Mesodermal cell (in vitro differentiated cells): ENCODE measurements at regions not wholly inside any gene's neighbourhood (a gene's known extent, or its start where the extent isn't known, plus 50 kb on each side); places are given as distances from the start of the nearest gene placed in this dataset.

Source experiments
- H3K27ac ChIP-seq: 2 replicates; pipeline ENCODE4 v1.7.0; 2013; ENCODE audit warnings: mild to moderate bottlenecking, low read depth, low read length, moderate library complexity; ENCODE audit not compliant: severe bottlenecking
- H3K36me3 ChIP-seq: 2 replicates; pipeline ENCODE4 v1.7.1; 2013; ENCODE audit warnings: mild to moderate bottlenecking, low read length, moderate library complexity; ENCODE audit not compliant: control insufficient read depth, insufficient read depth
- H3K4me1 ChIP-seq: one replicate; pipeline ENCODE4 v1.7.1; 2013; ENCODE audit warnings: mild to moderate bottlenecking, low read length; ENCODE audit not compliant: insufficient read depth, control insufficient read depth, poor library complexity, severe bottlenecking
- H3K4me3 ChIP-seq: 2 replicates; pipeline ENCODE4 v1.7.0; 2013; ENCODE audit warnings: low read length, control low read depth, mild to moderate bottlenecking; ENCODE audit not compliant: insufficient read depth, poor library complexity, severe bottlenecking; ENCODE audit errors: extremely low read depth
- H3K9me3 ChIP-seq: 2 replicates; pipeline ENCODE4 v1.7.1; 2013; ENCODE audit warnings: mild to moderate bottlenecking, low read length, moderate library complexity; ENCODE audit not compliant: control insufficient read depth
- WGBS, 2 experiments: methylation state at CpG; one replicate each; pipeline ENCODE4 v1.1.5; 2013; ENCODE audit warnings: missing lambda C conversion rate in 2 of 2; ENCODE audit not compliant: insufficient coverage in 2 of 2; 5-methylcytosine and 5-hydroxymethylcytosine counted together

- Histone ChIP-seq H3K9me3 (no peaks in the 10 kb centered on the region), H3K4me1 (peaks cover 10% of the 10 kb centered on the region), H3K27ac (peak overlapping the region; percentile 91), H3K4me3 (no peak overlapping the region), H3K36me3 (no peaks in the 10 kb centered on the region)
- WGBS, 2 experiments: 86 to 100% methylated on average over 1 to 2 of the region's 3 CpGs
Observed at GRCh38 chr5:82821846-82822633, 255.2 kb downstream of the TMEM167A start.

DNA sequence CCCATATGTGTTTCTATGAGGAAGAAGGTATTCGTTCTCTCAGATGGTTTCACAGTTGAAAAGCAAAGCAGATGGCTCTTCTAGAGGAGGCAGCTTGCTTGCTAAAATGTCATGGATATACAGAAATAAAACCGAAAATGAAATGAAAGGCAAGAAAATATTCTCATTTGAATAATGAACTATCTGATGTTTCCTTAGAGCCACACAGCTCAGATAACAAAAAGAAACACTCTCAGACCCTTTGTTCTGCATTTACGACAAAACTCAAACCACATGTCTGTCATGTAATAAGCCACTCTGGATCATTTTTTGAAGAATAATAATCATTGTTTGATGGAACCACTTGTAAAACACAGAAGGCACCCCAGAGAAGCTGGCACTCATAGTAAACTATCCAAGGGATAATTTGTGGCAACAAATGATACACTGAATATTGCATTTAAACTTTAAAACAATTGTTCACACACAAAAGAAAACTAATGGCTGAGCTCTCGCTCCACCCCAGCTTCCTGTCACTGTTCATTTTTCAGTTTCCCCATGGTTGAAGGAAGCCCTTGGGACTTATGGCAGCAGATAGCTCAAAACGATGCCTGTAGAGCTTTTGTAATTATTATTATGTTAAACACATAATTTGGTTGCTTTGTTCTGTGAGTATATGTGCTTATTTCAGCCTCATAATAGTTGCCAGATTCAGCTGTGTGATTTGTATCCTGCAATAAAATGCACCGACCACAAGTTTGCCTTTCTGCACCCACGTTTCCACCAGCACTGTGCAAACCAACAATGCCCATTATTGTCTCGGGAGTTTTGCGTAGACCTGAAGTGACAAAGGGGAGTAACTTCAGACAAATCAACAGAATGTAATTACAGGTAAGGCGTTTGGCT, 256.0 kb downstream of the TMEM167A start:
- H3K9me3 ChIP-seq: no peaks in the 10 kb centered on the region
- WGBS, 2 experiments: 88 to 89% methylated on average over 1 to 5 of the region's 10 CpGs
- H3K36me3 ChIP-seq: no peaks in the 10 kb centered on the region
- peaks cover 10% of the 10 kb centered on the region for H3K4me1 ChIP-seq
- H3K4me3 ChIP-seq: no peak overlapping the region
- peak overlapping the region; percentile 91 for H3K27ac ChIP-seq

GRCh38 chr5:82820188-82820587, 257.0 kb downstream of the TMEM167A start:
- H3K4me1 ChIP-seq: peaks cover 10% of the 10 kb centered on the region
- H3K27ac ChIP-seq: no peak overlapping the region
- no peak overlapping the region for H3K4me3 ChIP-seq
- no peaks in the 10 kb centered on the region for H3K9me3 ChIP-seq
- WGBS, 2 experiments: 100% methylated on average over 1 of the region's 1 CpG
- H3K36me3 ChIP-seq: no peaks in the 10 kb centered on the region

- 91 to 100% methylated on average over 3 to 6 of the region's 7 CpGs for WGBS, 2 experiments
- peaks cover 10% of the 10 kb centered on the region for H3K4me1 ChIP-seq
- H3K27ac ChIP-seq: no peak overlapping the region
- no peaks in the 10 kb centered on the region for H3K9me3 ChIP-seq
- no peak overlapping the region for H3K4me3 ChIP-seq
- no peaks in the 10 kb centered on the region for H3K36me3 ChIP-seq
Observed at GRCh38 chr5:82817897-82818676, 259.1 kb downstream of the TMEM167A start.

DNA sequence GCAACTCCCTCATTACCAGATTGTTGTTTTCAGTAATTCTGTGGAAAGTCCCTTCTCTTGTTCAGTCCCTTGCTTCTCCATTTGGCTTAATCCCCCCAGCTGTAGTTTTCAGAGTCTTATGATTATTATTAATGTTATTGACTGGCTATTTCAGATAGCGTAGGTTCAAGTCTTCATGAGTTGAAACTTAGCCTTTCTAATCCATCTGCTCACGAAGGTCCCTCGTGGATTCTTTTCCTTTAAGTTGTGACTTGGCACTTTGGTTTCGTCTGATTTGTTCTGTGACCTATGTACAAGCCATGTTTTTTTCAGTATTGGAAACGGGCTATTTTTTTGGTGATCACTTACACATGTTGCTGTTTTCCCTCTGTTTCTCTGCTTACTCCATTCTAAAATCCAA, 260.3 kb downstream of the TMEM167A start:
- no peaks in the 10 kb centered on the region for H3K36me3 ChIP-seq
- WGBS, 2 experiments: 83 to 85% methylated on average over 1 to 4 of the region's 5 CpGs
- H3K4me1 ChIP-seq: peaks cover 2% of the 10 kb centered on the region
- H3K27ac ChIP-seq: no peak overlapping the region
- no peak overlapping the region for H3K4me3 ChIP-seq
- no peaks in the 10 kb centered on the region for H3K9me3 ChIP-seq

- WGBS, 2 experiments: 67% methylated on average over 1 of the region's 1 CpG; no CpG with 5 or more reads in 1 of the 2 experiments
- Histone ChIP-seq H3K9me3 (no peaks in the 10 kb centered on the region), H3K27ac (no peak overlapping the region), H3K4me3 (no peak overlapping the region), H3K36me3 (no peaks in the 10 kb centered on the region), H3K4me1 (no peaks in the 10 kb centered on the region)
Observed at GRCh38 chr5:82815871-82816270, 261.3 kb downstream of the TMEM167A start.

GRCh38 chr5:82813861-82814260, 263.3 kb downstream of the TMEM167A start:
- Histone ChIP-seq H3K27ac (no peak overlapping the region), H3K9me3 (no peaks in the 10 kb centered on the region)
- 80 to 92% methylated on average over 1 to 4 of the region's 4 CpGs for whole genome bisulfite sequencing, 2 experiments

GRCh38 chr5:82812575-82812974, 264.6 kb downstream of the TMEM167A start:
- Histone ChIP-seq H3K9me3 (no peaks in the 10 kb centered on the region), H3K27ac (no peak overlapping the region), H3K36me3 (no peaks in the 10 kb centered on the region), H3K4me1 (no peaks in the 10 kb centered on the region), H3K4me3 (no peak overlapping the region)
- WGBS, 2 experiments: 100% methylated on average over 1 of the region's 2 CpGs

More at GRCh38 chr5:82813861-82814260, 263.3 kb downstream of the TMEM167A start:
- Histone ChIP-seq H3K4me3 (no peak overlapping the region), H3K36me3 (no peaks in the 10 kb centered on the region), H3K4me1 (no peaks in the 10 kb centered on the region)

DNA sequence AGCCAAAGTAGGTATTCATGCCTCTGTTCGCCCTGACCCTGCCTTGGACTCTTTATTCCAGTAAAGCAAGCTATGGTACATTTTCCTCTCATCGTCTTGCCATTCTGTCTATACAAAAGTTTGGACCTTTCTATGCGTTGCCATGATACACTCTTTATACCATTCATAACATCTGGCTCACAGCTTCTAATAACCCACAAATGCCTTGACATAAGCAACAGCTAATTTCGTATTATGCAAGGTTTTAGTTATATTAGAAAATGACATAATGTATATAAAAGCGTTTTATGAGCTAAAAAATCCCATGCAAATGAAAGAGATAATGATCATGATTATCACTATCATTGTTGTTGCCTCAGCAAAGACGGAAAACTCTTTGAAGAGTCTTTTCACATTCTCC, 265.7 kb downstream of the TMEM167A start:
- no peaks in the 10 kb centered on the region for H3K4me1 ChIP-seq
- no peak overlapping the region for H3K4me3 ChIP-seq
- no peaks in the 10 kb centered on the region for H3K9me3 ChIP-seq
- WGBS, 2 experiments: 91 to 100% methylated on average over 2 to 3 of the region's 6 CpGs
- H3K36me3 ChIP-seq: no peaks in the 10 kb centered on the region
- no peak overlapping the region for H3K27ac ChIP-seq

DNA sequence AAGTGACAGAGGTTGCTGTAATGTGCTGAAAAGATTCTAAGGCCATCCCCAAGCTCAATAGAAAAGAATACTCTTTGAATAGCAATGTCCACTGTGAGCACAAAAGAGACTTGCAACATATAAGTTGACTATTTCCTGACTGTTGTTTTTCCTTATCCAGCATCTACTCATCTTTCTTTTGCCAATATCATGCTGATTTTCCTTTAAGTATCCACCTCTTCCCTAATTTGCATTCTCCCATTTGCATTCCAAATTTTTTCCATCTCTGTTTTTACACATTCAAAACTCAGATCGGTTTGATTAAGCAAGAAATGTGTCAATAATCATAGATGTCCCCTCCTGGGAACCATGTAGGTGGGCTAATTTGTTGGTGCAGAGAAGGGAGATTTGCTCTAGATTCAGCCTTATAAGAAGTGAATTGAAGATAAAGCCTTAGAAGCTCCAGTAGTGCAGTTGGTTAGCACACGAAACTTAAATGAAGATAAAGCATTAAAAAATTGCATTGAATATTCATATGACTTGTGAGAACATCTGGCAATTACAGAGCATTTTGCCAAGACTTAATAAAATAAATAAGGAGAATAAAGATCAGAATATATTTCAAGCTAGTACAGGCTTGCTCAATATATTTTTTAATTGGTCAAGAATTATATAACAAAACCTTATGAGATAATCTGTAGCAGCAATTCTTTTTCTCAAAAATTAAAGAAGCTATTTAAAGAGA, 267.6 kb downstream of the TMEM167A start:
- 100% methylated on average over 1 of the region's 2 CpGs; no CpG with 5 or more reads in 1 of the 2 experiments for WGBS, 2 experiments
- Histone ChIP-seq H3K4me3 (no peak overlapping the region), H3K36me3 (no peaks in the 10 kb centered on the region), H3K9me3 (no peaks in the 10 kb centered on the region), H3K4me1 (no peaks in the 10 kb centered on the region), H3K27ac (no peak overlapping the region)
